GM12892 (cell line): ENCODE measurements at regions not wholly inside any gene's neighbourhood (a gene's known extent, or its start where the extent isn't known, plus 50 kb on each side); places are given as distances from the start of the nearest gene placed in this dataset.

Experiments
- POLR2A ChIP-seq: IDR thresholded peaks from 2 replicates; pipeline ENCODE4 v1.6.1; 2011; ENCODE audit warnings: low read depth, low read length, control low read depth
- POLR2AphosphoS5 ChIP-seq: IDR thresholded peaks from 2 replicates; pipeline ENCODE4 v1.6.1; 2011; ENCODE audit warnings: low read depth, low read length, control low read depth
- TAF1 ChIP-seq: IDR thresholded peaks from 2 replicates; pipeline ENCODE4 v1.6.1; 2011; ENCODE audit warnings: low read depth, mild to moderate bottlenecking, control low read depth, low read length, borderline replicate concordance

DNA sequence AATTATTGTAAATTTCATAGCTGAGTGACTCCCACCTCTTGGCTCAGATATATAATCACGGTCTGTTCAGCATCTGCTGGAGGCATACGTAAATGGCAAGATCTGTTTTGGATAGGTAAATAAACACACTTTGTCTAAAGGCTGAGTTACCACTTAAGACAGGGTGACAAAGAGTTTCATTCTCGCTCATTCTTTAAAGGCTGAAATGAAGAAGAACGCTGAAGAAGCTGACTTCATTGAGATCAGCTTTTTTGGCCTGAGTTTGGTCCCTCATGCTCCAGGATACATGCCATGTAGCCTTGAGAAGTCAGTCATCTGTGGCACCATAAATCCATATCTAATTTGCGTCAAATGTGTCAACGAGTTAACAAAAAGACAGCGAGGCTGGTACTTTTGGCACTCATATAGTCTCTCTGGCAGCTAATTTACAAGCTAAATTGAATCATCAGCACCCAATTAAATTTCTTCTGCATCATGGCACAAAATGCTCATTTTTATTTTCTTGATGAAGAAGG, 309.9 kb downstream of the GPAM start:
- TF ChIP-seq TAF1 (no peak), POLR2AphosphoS5 (no peak), POLR2A (no peak)
